HepG2 (cell line): ENCODE measurements at regions not wholly inside any gene's neighbourhood (a gene's known extent, or its start where the extent isn't known, plus 50 kb on each side); places are given as distances from the start of the nearest gene placed in this dataset.

Experiments used
- CCDC6 ChIP-seq: sonication (generic); formaldehyde crosslinking; IDR thresholded peaks from 2 replicates; pipeline ENCODE4 v1.8.1; 2022; ENCODE audit warnings: mild to moderate bottlenecking, missing genetic modification reagents, moderate library complexity
- CEBPB ChIP-seq: IDR thresholded peaks from 2 replicates; pipeline ENCODE4 v1.6.1; 2011; ENCODE audit warnings: low read depth, low read length, improper control_type of control experiment, borderline replicate concordance
- CEBPG ChIP-seq: IDR thresholded peaks from 2 replicates; pipeline ENCODE4 v1.6.1; 2016
- HNF4A ChIP-seq: sonication (generic); formaldehyde crosslinking; IDR thresholded peaks from 2 replicates; pipeline ENCODE4 v1.4.0; 2020; ENCODE audit warnings: missing genetic modification reagents
- KAT8 ChIP-seq: IDR thresholded peaks from 2 replicates; pipeline ENCODE4 v1.6.1; 2016; ENCODE audit warnings: missing genetic modification reagents, missing compliant biosample characterization
- NFE2L1 ChIP-seq: sonication (generic); formaldehyde crosslinking; IDR thresholded peaks from 2 replicates; pipeline ENCODE4 v1.4.0; 2020; ENCODE audit warnings: missing genetic modification reagents, mild to moderate bottlenecking, borderline replicate concordance
- ZFAT ChIP-seq: sonication (generic); formaldehyde crosslinking; conservative IDR thresholded peaks from 2 replicates; pipeline ENCODE4 v1.8.1; 2023; ENCODE audit warnings: missing genetic modification reagents, inconsistent platforms
- ZNF24 ChIP-seq: fragments of 450-650 bp; IDR thresholded peaks from 2 replicates; pipeline ENCODE4 v1.6.1; 2017; ENCODE audit warnings: antibody characterized with exemption, mild to moderate bottlenecking
- ZNF761 ChIP-seq: sonication (generic); formaldehyde crosslinking; conservative IDR thresholded peaks from 2 replicates; pipeline ENCODE4 v1.4.0; 2020; ENCODE audit warnings: mild to moderate bottlenecking, missing genetic modification reagents
- TF ChIP-seq, protein P1 (sequence below): sonication (generic); formaldehyde crosslinking; IDR thresholded peaks from 2 replicates; pipeline ENCODE4 v1.4.0; 2020; ENCODE audit warnings: missing genetic modification reagents
- TF ChIP-seq, protein P2 (sequence below): sonication (generic); formaldehyde crosslinking; IDR thresholded peaks from 2 replicates; pipeline ENCODE4 v1.5.1; 2020; ENCODE audit warnings: missing genetic modification reagents, mild to moderate bottlenecking, borderline replicate concordance
- TF ChIP-seq, protein P3 (sequence below): sonication (generic); formaldehyde crosslinking; IDR thresholded peaks from 2 replicates; pipeline ENCODE4 v1.8.0; 2023; ENCODE audit warnings: mild to moderate bottlenecking, missing genetic modification reagents
- TF ChIP-seq, protein P4 (sequence below): sonication (generic); IDR thresholded peaks from 2 replicates; pipeline ENCODE4 v1.6.1; 2016; ENCODE audit warnings: low read depth, borderline replicate concordance
- TF ChIP-seq, protein P5 (sequence below): sonication (generic); formaldehyde crosslinking; IDR thresholded peaks from 2 replicates; pipeline ENCODE4 v1.5.0; 2020; ENCODE audit warnings: mild to moderate bottlenecking, missing genetic modification reagents
- TF ChIP-seq, protein P6 (sequence below): sonication (generic); formaldehyde crosslinking; IDR thresholded peaks from 2 replicates; pipeline ENCODE4 v1.4.0; 2020; ENCODE audit warnings: missing genetic modification reagents, borderline replicate concordance

DNA sequence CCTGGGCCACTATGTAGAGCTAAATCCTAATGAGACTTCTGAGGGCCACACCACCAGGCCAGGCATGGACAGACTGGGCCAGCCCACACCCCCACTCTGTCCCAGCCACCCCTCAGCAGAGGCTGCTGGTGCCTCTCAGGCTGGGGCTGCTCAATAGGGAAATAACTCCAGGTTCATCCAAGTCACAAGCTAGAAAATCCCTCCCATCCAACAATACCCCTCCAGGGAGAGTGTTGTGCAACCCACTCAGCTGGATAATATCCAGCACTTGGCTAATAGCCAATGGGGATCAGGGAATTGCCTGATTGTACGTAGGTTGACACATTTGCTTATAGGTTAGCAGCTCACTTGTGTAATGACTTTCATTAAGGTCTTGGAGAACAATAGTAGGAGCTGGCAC is 64.1 kb upstream of the WNT11 start (continued):
- TF ChIP-seq, protein P1, sequence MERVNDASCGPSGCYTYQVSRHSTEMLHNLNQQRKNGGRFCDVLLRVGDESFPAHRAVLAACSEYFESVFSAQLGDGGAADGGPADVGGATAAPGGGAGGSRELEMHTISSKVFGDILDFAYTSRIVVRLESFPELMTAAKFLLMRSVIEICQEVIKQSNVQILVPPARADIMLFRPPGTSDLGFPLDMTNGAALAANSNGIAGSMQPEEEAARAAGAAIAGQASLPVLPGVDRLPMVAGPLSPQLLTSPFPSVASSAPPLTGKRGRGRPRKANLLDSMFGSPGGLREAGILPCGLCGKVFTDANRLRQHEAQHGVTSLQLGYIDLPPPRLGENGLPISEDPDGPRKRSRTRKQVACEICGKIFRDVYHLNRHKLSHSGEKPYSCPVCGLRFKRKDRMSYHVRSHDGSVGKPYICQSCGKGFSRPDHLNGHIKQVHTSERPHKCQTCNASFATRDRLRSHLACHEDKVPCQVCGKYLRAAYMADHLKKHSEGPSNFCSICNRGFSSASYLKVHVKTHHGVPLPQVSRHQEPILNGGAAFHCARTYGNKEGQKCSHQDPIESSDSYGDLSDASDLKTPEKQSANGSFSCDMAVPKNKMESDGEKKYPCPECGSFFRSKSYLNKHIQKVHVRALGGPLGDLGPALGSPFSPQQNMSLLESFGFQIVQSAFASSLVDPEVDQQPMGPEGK (CRISPR knock-in tag) = 0 out of 2 replicates have a peak, but pooled peaks have one; percentile 11
- TF ChIP-seq, protein P2, sequence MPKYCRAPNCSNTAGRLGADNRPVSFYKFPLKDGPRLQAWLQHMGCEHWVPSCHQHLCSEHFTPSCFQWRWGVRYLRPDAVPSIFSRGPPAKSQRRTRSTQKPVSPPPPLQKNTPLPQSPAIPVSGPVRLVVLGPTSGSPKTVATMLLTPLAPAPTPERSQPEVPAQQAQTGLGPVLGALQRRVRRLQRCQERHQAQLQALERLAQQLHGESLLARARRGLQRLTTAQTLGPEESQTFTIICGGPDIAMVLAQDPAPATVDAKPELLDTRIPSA (CRISPR knock-in tag) = no peak
- no peak for TF ChIP-seq ZNF24
- TF ChIP-seq, protein P3, sequence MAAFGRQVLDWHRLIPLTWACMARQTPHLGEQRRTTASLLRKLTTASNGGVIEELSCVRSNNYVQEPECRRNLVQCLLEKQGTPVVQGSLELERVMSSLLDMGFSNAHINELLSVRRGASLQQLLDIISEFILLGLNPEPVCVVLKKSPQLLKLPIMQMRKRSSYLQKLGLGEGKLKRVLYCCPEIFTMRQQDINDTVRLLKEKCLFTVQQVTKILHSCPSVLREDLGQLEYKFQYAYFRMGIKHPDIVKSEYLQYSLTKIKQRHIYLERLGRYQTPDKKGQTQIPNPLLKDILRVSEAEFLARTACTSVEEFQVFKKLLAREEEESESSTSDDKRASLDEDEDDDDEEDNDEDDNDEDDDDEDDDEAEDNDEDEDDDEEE = no peak
- TF ChIP-seq HNF4A (CRISPR knock-in tag) = 0 out of 2 replicates have a peak, but pooled peaks have one; percentile 0
- no peak for TF ChIP-seq CCDC6
- TF ChIP-seq ZFAT (CRISPR knock-in tag) = no peak
- TF ChIP-seq CEBPG (CRISPR knock-in tag) = peak; percentile 62
- TF ChIP-seq ZNF761 (CRISPR knock-in tag) = no peak
- TF ChIP-seq CEBPB = peak; percentile 80
- TF ChIP-seq, protein P4, sequence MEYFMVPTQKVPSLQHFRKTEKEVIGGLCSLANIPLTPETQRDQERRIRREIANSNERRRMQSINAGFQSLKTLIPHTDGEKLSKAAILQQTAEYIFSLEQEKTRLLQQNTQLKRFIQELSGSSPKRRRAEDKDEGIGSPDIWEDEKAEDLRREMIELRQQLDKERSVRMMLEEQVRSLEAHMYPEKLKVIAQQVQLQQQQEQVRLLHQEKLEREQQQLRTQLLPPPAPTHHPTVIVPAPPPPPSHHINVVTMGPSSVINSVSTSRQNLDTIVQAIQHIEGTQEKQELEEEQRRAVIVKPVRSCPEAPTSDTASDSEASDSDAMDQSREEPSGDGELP = peak; percentile 7; the same call in 1 of the 2 replicates
- TF ChIP-seq KAT8 (CRISPR knock-in tag) = no peak
- TF ChIP-seq NFE2L1 (CRISPR knock-in tag) = no peak
- TF ChIP-seq, protein P5, sequence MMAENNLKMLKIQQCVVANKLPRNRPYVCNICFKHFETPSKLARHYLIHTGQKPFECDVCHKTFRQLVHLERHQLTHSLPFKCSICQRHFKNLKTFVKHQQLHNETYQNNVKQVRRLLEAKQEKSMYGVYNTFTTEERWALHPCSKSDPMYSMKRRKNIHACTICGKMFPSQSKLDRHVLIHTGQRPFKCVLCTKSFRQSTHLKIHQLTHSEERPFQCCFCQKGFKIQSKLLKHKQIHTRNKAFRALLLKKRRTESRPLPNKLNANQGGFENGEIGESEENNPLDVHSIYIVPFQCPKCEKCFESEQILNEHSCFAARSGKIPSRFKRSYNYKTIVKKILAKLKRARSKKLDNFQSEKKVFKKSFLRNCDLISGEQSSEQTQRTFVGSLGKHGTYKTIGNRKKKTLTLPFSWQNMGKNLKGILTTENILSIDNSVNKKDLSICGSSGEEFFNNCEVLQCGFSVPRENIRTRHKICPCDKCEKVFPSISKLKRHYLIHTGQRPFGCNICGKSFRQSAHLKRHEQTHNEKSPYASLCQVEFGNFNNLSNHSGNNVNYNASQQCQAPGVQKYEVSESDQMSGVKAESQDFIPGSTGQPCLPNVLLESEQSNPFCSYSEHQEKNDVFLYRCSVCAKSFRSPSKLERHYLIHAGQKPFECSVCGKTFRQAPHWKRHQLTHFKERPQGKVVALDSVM (CRISPR knock-in tag) = no peak
- TF ChIP-seq, protein P6, sequence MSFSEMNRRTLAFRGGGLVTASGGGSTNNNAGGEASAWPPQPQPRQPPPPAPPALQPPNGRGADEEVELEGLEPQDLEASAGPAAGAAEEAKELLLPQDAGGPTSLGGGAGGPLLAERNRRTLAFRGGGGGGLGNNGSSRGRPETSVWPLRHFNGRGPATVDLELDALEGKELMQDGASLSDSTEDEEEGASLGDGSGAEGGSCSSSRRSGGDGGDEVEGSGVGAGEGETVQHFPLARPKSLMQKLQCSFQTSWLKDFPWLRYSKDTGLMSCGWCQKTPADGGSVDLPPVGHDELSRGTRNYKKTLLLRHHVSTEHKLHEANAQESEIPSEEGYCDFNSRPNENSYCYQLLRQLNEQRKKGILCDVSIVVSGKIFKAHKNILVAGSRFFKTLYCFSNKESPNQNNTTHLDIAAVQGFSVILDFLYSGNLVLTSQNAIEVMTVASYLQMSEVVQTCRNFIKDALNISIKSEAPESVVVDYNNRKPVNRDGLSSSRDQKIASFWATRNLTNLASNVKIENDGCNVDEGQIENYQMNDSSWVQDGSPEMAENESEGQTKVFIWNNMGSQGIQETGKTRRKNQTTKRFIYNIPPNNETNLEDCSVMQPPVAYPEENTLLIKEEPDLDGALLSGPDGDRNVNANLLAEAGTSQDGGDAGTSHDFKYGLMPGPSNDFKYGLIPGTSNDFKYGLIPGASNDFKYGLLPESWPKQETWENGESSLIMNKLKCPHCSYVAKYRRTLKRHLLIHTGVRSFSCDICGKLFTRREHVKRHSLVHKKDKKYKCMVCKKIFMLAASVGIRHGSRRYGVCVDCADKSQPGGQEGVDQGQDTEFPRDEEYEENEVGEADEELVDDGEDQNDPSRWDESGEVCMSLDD (CRISPR knock-in tag) = no peak
